ENCODE measurements at regions not wholly inside any gene's neighbourhood (a gene's known extent, or its start where the extent isn't known, plus 50 kb on each side); places are given as distances from the start of the nearest gene placed in this dataset.

DNA sequence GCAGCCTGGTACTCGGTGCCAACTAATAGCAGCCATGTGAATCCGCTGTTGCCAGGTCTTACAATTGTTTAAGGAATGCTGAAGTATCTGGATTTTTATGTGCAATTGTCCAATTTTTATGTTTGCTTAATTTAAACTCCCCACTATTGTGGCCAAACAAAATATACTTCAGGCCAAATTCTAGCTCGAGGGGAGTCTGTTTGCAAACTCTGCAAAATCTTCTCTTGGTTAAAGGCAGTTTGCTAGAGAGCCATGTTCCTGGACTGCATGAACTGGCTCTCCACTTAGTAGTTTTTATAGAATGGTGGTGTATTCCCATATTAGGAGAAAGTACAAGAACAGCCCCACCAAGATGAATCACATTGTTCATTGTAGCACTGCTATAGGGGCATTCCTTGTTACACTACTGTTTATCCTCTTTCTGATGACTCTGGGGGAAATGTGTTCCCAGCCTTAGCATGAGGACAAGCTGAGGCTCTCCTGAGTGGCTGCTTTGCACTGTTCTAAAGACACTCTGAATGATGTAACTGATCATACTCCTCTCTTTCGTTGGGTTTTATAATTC lies 178.0 kb upstream of the GLI3 start:
- WGBS, 2 donors: 47 to 66% methylated on average over 4 of the region's 4 CpGs
- Histone ChIP-seq H3K4me3 (no peak overlapping the region), H3K27me3 (no peaks in the 10 kb centered on the region), H3K4me1 (no peaks in the 10 kb centered on the region), H3K27ac (no peak overlapping the region), H3K36me3 (no peaks in the 10 kb centered on the region), H3K9me3 (no peaks in the 10 kb centered on the region)
- intact Hi-C loops (cut with DNase I): no loop called here
- ATAC-seq (no peak), DNase-seq (no peak)
- TF ChIP-seq, protein P1, sequence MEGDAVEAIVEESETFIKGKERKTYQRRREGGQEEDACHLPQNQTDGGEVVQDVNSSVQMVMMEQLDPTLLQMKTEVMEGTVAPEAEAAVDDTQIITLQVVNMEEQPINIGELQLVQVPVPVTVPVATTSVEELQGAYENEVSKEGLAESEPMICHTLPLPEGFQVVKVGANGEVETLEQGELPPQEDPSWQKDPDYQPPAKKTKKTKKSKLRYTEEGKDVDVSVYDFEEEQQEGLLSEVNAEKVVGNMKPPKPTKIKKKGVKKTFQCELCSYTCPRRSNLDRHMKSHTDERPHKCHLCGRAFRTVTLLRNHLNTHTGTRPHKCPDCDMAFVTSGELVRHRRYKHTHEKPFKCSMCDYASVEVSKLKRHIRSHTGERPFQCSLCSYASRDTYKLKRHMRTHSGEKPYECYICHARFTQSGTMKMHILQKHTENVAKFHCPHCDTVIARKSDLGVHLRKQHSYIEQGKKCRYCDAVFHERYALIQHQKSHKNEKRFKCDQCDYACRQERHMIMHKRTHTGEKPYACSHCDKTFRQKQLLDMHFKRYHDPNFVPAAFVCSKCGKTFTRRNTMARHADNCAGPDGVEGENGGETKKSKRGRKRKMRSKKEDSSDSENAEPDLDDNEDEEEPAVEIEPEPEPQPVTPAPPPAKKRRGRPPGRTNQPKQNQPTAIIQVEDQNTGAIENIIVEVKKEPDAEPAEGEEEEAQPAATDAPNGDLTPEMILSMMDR (IDR thresholded peaks at IDR 0.05): no peak

DNA sequence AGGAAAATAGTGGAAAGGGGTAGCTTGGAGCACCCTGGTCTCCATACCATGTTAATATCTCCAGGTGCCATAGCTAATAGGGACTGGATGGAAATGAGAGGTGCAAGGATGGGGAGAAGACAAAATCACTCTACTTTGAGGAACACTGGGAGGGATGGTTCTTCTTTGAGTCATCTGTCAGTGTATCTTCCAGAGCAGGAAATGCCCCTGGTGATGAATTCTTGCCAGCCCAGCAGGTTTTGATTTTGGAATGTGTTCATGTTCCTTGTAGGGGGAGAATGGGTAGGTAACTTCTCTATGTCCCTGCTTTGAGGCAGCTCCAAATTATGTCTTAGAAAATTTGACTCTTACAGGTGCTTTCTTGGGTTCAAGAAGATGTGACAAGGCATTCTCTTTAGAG lies 177.0 kb upstream of the GLI3 start:
- intact Hi-C loops (cut with DNase I): no loop called here
- H3K4me1 ChIP-seq: no peaks in the 10 kb centered on the region
- no peak overlapping the region for H3K27ac ChIP-seq
- no peaks in the 10 kb centered on the region for H3K27me3 ChIP-seq
- ATAC-seq (no peak), DNase-seq (no peak)
- no peak overlapping the region for H3K4me3 ChIP-seq
- no peaks in the 10 kb centered on the region for H3K36me3 ChIP-seq
- TF ChIP-seq, protein P1 (IDR thresholded peaks at IDR 0.05): no peak
- no peaks in the 10 kb centered on the region for H3K9me3 ChIP-seq

DNA sequence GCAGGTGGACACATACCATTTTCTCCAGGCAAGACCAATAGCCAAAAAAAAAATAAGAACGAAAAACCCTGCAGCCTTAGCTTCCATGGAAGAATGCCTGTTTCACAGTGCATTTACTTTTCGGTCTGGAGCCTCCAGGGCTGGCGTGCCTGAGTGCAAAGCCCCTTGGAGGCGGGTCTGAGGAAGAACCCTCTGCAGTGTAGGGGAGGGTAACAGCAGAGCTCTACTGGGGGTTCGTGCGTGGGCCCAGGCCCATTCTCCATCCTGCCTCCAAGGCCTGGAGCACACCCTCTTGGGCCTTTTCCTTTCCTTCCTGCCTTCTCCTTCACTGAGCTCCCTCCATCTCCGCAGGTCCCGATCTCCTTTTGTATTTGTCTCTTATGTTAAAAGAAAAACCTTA lies 172.3 kb upstream of the GLI3 start:
- ATAC-seq: no peak
- Histone ChIP-seq H3K27ac (no peak overlapping the region), H3K27me3 (no peaks in the 10 kb centered on the region), H3K9me3 (no peaks in the 10 kb centered on the region), H3K4me1 (no peaks in the 10 kb centered on the region), H3K4me3 (no peak overlapping the region), H3K36me3 (no peaks in the 10 kb centered on the region)
- 90 to 91% methylated on average over 8 of the region's 8 CpGs for WGBS, 2 donors
- TF ChIP-seq, protein P1 (IDR thresholded peaks at IDR 0.05): no peak
- DNase-seq: no peak
- intact Hi-C loops (cut with DNase I): no loop called here

DNA sequence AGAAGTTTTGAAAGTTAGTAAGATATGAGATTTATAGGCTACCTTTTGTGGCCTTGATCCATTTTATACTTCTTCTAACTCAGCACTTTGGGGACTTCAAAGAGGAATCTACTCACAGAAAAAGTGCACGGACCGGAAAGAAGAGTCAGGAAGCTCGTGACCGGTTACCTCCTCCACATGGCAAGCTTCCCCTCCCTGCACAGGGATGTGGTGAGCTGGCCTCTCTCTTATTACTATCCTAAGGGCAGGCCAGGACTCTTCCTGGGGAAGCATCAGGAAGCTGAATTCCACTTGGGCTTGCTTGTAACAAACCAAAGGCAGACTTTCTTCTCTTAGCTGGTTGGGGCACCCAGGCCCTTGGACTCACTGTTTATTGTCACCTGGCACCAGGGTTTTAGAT lies 170.8 kb upstream of the GLI3 start:
- Histone ChIP-seq H3K36me3 (no peaks in the 10 kb centered on the region), H3K4me1 (no peaks in the 10 kb centered on the region), H3K27me3 (no peaks in the 10 kb centered on the region), H3K9me3 (no peaks in the 10 kb centered on the region), H3K27ac (no peak overlapping the region), H3K4me3 (no peak overlapping the region)
- 50 to 65% methylated on average over 4 of the region's 4 CpGs for WGBS, 2 donors
- intact Hi-C loops (cut with DNase I): no loop called here
- TF ChIP-seq, protein P1 (IDR thresholded peaks at IDR 0.05): no peak
- DNase-seq (no peak), ATAC-seq (no peak)

Data from heart right ventricle (tissue), 16 donors.